Myocyte (in vitro differentiated cells): ENCODE measurements at regions not wholly inside any gene's neighbourhood (a gene's known extent, or its start where the extent isn't known, plus 50 kb on each side); places are given as distances from the start of the nearest gene placed in this dataset.

Experiments
- DNase-seq: peaks from one replicate; pipeline ENCODE4 v3.0.0-alpha.2; 2012; ENCODE audit warnings: low read depth

DNA sequence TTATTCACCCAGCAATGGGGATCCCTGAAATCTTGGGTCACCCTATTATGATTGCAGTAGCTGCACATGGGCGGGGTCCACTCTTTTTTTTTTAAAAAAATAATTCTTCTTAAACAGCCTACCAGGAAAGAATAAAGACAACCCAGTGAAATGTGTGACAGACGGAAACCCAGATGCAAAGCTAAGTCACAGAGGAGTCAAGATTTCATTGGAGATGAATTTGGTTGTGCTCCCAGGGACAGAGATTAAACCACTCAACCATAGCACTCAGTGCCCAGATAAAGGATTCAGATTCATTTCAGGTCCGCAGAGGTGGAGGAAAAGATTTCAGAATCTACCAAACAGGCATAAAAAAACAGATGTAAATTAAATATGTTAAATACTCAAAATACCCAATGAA, 583.5 kb upstream of the ZP4 start:
- no peak for DNase-seq

DNA sequence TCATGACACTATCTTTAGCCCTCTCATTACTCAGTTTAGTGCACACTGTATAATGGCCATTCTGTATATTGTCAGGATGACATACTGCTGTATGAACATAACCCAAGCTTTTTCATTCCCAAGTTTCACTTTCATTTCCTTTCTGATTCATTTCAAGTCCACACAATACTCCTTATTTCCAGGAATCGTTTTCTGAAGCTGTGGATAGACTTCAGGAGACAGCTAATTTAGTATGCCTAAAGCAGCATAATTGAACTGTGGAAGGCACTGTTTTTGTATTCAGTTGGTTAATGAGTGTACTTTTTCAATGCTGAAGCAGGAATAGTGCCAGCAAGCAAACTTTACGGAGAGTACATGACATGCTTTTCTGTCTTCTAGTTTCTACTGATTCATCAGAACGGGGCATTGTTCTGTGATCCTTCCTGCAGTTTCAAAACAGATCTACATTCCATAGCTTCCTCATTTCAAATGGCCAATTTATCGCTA, 578.5 kb upstream of the ZP4 start:
- peak; percentile 6 for DNase-seq

DNA sequence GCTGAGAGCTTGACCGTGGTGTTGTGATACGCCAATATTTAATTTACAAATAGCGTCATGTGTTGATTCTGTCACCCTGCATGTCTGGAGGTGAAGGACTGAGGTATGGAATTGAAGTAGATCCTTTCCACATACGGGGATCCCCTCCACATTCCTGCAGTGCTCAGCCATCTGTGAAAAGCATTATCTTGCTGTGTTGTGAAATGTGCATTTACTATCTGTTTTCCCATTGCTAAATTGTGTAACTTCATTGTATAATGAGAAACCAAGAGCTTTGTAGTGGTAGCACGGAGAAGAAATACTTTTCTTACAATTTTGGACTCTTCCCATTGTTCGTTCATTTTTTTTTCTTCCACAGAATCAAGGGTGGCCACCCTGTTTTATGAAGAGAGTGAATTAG, 577.3 kb upstream of the ZP4 start:
- DNase-seq = no peak

DNA sequence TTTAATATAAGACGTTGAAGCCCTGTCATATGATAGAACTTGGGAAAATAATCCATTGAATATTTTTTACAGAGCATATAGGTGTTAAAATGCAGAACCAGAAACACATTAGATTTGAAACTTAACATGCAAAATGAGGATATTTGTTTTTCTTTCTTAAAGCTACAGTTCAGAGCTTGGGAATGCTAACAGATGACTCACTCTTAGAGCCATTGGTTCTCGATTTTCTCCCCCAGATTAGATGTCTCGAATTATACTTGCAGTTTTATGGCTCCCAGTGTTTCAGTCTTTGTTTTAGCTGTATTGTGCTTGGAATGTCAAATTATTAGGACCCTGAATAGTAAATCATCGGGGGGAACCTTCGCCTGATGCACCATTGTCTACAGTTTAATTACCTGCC, 575.7 kb upstream of the ZP4 start:
- DNase-seq = peak; percentile 8

DNA sequence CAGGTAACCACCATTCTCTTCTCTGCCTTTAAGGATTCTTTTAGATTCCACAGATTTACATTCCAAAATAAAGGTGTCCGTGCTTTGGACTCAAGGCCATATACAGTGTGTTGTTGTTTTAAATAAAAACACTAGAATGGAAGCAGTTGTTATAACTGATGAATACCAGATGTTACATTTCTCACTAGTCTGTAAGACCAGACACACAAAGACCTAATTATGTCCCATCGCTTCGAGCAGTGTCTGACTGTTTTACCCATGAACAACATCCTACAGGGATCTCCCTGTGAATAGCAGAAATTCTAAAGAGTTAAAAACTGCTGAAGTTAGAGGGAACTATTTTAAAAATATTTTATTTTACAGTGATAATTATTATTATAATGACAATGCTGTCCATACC, 574.7 kb upstream of the ZP4 start:
- no peak for DNase-seq

DNA sequence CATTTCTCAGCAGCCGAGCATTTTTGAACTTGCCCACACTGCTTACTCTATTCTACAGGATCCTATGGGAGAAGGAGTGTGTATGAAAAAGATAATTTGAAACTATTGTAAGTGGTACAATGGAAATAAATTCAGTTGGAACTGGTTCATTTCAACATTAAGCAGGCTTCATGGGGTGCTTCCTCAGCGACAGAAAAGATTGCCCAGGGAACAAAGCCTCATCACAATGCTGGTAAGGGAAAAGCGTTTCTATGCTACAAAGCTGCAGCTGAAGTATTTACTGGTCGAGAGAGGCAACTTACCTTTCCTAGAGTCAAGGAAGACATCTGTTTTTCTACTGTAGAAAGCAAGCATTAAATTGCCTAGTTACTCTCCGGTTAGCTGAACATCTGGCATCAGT, 568.2 kb upstream of the ZP4 start:
- no peak for DNase-seq

DNA sequence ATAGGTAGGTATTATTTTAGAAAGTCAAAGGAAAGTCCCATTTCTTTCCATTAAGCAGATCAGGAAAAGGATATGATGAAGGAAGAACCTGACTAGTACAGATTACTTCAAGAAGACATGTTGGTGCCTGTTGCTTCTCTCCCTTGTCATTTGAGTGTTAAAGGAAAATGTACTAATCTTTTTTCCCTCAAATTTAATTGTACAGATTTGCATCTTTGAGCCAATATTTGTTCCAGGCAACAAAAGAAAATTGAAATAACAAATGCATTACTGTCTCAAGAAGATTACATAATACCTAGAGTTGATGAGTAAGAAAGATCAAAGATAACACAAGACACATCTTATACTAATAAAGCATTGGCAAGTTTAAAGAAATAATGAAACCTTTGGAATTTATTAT, 566.9 kb upstream of the ZP4 start:
- no peak for DNase-seq

DNA sequence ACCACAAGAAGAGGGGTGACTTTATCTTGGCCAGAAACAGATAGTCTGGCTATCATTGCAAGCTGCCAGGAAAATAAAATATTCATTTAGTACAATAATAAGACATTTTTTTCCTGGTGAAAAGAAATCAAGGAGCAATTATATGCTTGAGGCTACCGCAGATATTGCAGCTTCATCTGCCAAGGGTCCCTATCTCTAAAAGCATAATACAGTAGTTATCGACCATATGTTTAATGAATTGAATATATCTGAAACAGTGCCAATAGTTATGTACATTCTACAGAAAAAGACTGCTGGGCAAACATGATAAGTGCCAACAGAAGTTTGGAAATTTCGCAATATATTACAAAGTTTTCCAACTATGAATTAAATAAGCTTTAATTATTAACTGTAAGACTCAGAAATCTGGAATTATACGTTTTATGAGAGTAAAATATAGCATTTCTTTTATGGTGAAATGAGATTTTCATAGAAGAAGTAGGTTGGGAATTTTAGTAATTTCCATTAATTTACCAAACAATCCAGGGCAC, 561.1 kb upstream of the ZP4 start:
- no peak for DNase-seq

DNA sequence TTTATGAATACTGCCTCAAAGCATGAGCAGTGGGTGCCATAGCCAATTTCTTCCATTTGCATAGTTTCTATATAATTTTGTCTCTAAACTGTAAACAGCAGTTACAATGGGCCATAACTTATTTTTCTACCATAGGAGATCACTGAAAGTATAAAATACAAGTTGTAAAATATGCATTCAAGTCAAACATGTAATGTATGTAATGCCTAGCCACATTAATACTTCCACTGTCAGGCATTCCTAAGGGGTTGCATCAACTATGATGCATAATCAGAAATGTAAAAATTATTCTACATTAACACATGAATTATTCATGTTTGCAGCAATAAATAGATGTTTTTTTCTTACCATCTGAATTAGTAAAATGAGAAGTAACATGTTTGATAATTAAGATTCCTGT, 560.3 kb upstream of the ZP4 start:
- no peak for DNase-seq

DNA sequence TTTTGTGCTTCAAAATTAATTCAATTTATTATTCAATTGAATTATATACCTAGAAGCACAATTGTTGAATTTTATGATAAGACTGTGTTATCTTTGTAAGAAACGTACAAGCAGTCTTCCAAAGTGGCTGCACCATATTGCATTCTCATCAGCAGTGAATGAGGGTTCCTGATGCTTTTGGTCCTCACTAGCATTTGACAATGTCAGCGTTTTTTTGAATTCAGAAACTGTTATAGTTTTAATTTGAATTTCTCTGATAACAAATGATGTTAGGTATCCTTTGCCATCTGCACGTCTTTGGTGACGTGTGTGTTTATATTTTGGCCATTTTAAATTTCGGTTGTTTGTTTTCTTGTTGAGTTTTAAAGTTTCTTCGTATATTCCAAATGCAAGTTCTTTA, 553.0 kb upstream of the ZP4 start:
- no peak for DNase-seq

DNA sequence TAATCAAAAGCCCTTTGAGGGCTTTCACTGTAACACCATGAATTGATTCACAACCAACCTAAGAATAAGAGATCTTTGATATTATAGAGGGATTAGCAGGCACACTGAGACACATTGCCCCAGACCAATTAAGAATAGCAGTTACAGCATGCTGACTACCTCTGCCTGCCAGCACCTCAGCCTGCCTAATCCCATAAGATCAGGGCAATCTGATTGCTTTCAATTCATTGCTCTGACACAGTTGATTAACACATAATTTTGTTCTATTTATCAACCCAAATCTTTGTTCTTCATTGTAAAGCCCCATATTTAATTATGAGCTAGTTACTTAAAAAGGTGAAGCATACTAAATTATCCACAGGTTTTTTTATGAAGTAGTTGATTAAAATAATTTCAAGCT, 548.8 kb upstream of the ZP4 start:
- DNase-seq = no peak

DNA sequence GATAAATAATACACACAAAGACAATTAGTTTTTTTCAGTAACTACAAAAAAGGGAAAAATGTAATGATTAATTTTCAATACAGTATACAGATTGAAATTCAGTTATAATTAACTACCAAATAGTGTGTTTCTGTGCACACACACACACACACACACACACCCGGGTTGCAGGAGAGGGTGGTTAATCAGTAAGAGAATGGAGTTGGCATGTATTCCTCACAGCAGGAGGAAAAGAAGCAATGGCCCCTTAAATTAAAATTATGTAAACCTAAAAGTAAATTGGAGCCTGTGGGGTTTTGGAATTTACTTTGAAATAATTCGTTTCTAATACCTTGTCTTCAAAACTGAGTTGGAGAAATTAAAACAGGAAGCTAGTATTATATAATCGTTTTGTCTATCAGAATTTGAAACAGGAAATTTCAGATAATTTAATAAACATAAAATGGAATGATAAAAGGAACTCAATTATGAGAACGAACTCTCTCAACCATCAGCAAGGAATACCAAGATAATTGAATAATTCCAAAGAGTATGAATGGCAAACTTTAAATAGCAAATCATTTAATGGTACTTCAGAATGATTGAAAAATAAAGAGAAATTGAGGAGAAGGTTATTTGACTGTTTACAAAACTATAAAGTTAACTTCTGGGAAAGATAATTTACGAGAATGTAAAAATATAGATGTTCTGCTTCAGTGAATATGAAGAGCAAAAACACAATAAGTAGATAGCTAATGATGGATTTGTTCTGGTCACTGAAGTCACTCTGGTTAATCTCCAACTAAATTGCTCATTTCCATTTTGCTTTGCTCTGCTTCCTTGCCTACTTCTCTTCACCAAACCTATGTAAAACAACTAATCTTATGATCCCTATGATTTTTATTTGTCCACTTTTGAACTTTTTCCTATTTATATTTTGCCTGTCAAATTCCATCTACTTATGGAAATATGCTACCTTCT, 547.9 kb upstream of the ZP4 start:
- DNase-seq = no peak

DNA sequence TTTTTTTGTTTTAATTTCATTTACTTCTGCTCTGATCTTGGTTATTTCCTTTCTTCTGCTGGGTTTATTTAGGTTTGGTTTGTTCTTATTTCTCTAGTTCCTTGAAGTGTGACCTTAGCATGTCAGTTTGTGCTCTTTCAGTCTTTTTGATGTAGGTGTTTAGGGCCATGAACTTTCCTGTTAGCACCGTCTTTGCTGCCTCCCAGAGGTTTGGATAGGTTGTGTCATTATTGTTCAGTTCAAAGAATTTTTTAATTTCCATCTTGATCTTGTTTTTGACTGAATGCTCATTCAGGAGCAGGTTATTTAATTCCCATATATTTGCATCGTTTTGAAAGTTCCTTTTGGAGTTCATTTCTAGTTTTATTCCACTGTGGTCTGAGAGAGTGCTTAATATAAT, 539.0 kb upstream of the ZP4 start:
- peak; percentile 37 for DNase-seq

DNA sequence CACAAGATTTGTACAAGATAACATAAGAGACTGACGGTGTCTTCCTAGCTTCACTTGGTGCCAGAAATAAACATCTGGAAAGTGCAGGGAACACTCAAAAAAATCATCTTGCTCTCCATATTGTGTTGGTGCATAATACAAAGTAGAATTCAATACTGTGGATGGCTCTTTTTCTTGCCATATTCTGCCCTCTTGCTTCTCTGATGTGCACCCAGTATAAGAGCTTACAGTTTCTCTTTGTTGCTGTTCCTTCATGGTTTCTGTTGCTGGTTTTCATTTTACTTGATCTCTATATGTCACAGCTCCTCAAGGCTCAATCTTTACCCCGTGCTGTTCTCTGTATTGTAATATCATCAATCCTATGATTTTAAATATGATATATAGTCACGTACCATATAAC, 528.5 kb upstream of the ZP4 start:
- DNase-seq = no peak

DNA sequence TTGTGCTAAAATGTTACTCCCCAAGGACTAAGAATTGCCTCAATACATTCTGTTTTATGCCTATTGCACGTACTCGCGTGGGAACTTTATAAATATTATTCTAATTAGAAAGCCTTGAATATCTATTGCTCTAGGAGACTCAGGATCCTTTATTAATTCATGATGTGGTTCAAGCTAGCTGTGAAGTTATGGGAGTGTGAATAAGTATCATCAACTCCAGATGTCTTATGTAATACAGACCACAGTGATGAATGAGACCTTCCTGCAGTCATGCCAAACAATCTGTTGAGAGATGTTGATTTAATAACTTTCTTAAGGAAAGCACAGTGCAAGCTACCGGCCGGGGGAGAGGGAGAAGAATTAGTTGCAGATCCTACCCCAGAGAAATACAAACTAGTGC, 519.2 kb upstream of the ZP4 start:
- peak; percentile 56 for DNase-seq

DNA sequence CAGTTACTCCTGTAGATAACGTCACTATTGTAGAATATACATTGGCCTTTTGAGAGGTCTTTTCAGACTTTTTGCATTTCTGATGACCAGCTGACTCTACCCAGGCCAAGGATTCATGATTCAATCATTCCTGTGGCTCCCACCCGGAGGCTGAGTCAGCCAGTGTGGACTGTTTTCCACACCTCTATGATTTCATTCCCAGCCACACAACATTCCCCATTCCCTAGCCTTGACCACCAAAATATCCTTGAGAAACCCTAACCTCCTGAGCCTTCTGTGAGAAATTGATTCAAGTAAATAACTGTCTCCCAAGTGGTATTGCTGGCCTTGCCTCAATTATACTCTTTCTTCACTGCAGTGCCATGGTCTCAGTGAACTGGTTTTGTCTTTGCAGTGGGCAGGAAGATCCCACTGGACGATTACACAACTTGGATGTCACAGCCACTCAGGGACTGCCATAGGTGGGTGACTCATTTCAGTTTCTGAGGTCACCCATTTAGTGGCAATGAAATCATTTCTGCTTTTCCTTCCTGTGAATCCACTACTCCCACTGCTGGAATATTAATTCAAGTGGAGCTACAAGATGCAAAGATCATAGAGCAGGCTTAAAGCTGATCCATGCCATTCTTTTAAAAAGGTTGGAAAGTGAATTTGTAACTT, 518.6 kb upstream of the ZP4 start:
- DNase-seq = peak; percentile 95

DNA sequence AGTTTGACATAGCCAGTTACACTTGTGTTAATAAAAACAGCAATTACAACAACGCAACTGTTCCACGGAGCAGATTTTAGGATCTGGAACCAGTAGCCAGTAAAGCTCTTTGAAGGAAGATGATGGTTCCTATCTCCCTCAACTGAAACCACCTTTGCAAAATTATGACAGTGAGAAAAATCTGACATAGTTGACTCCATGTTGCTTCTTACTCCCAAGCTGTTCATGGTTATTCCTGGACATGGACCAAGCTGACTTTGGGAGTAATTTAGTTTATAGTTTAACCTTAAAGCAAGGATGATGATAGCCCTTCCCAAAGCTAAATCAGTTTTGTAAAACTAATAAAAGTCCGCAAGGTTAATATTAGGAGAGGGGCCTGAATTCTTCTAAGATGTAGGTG, 518.0 kb upstream of the ZP4 start:
- DNase-seq = no peak

DNA sequence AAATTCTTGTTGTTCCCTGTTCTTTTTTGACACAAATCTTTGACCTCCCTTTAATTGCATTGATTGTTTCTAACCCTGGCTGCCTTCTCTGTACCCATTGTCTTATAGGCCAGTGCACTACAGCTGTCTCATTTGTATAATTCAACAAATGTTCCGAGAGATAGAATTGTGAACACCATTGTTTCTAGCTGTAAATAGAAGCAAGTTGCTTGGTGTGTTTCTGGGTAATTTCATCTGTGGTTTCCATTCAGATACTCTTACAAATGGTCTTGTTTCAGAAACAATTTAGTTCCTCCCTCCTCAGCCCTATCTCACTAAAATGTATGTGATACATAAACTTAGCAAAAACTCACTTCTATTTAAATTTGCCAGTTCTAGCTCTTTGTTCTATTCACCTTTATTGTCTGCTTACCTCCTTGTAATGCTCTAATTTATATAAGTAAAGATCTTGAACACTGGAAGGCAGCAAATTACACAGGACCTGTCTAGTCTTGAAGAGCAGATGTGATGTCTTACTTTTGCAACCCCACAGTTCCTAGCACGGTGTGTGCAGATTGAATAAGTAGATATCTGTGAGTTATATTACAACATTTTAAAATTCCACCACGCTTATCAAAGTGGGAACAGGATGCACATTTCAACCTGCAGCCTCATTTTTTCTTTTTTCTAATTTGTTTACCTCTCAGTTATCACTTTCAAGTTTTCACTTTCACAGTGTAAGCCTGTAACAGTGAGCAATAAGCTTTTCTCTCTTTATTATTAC, 515.6 kb upstream of the ZP4 start:
- DNase-seq = peak; percentile 10

DNA sequence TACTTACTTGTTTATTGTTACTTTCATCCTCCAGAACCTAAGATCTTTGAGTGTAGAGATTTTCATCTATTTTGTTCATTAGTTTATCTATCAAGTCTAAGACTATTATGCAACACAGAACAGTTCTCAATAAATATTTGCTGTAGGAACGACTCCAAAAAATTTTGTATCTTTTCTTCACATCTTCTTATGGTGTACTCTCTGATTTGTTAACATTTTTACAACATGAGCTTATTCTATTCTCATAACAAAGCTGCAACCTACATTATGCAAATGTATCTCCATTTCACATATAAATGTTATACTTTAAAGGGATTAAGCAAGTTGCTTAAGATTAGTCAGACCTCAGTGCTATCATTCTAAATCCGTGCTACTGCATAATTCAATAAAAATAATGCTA, 514.2 kb upstream of the ZP4 start:
- DNase-seq = no peak

DNA sequence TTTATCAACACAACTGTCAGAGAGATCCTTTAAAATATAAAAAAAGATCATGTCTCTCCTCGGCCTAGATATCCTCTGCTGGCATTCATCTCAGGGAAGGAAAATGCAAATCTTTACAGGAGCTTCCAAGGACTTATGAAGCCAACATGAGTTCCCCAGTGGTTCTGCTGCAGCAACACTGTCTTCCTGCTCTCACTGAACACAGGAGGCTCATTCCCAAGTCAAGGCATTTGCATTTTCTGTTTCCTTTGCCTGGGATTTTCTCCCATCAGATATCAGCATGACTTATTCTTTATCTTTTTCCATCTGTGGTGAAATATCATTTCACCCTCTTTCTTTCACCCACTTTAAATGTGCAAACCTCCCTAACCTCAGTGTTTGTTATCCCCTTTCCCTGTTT, 513.8 kb upstream of the ZP4 start:
- no peak for DNase-seq

DNA sequence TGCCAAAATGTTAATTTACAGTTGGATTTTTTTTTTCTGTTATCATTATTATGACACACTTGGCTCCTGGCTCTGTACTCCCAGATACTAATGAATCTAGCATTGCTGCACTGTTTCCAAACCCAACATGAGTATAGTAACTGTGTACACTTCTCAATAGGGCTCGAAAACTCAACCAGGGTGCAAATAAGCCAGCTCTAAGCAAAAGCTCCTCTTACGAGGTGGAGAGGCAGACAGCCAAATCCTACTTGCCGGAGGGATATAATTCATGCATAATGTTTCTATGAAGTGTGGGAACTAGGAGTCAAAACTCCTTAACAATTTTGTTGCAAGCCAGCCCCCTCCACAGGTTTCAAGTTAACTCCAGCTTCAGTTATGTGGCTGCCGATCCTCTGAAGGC, 510.4 kb upstream of the ZP4 start:
- DNase-seq = no peak

DNA sequence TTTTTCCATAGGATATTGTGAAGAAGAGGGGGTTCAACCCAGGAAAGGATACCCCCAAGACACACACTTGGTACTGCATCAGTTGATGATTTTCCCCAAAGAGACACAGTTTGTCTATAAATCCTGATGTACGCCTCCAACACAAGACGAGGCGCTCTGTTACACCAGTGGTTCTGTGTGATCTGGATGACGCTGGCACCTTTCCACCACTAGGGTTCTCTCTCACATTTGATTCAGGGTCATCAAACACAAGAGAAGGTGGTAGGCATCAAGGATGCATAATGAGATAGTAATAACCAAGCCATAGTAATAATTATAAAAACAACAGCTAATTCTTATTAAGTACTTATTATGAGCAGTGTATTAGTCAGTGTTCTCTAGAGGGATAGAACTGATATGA, 508.8 kb upstream of the ZP4 start:
- no peak for DNase-seq
